Right lobe of liver (tissue), 6 donors: ENCODE measurements at regions not wholly inside any gene's neighbourhood (a gene's known extent, or its start where the extent isn't known, plus 50 kb on each side); places are given as distances from the start of the nearest gene placed in this dataset.

Experiments used
- ATAC-seq, 4 donors: fragments of 200-7000 bp; cut with Tn5 transposase; one replicate each; pipeline ENCODE4 v1.9.1; 2020; ENCODE audit warnings: mild to moderate bottlenecking in 4 of 4, moderate library complexity in 4 of 4
- DNase-seq, 3 donors: peaks; one replicate each; pipeline ENCODE4 v3.0.0-alpha.2; 2020
- H3K27ac ChIP-seq, 3 donors: fragments of 200-600 bp; one replicate each; pipeline ENCODE4 v1.8.0; 2022
- H3K27me3 ChIP-seq, 2 donors: fragments of 200-600 bp; one replicate each; pipeline ENCODE4 v1.8.0; 2022
- H3K36me3 ChIP-seq, 4 donors: fragments of 200-600 bp; sonication (generic) in 1 of 4; one replicate each; pipeline versions ENCODE4 v1.5.1 to v1.8.0; 2017 to 2022; ENCODE audit warnings: control low read depth in 1 of 4
- H3K4me1 ChIP-seq, 4 donors: fragments of 200-600 bp; sonication (generic) in 1 of 4; one replicate each; pipeline versions ENCODE4 v1.5.1 to v1.8.0; 2017 to 2022; ENCODE audit warnings: control low read depth in 1 of 4
- H3K4me3 ChIP-seq, 3 donors: fragments of 200-600 bp; one replicate each; pipeline ENCODE4 v1.8.0; 2022
- H3K9me3 ChIP-seq, 4 donors: fragments of 200-600 bp; sonication (generic) in 1 of 4; one replicate each; pipeline versions ENCODE4 v1.5.1 to v1.8.0; 2017 to 2022; ENCODE audit warnings: control low read depth in 1 of 4
- CTCF ChIP-seq, 4 donors: fragments of 200-600 bp in 3 of 4; fragments of 450-650 bp in 1 of 4; IDR thresholded peaks; one replicate each; pipeline versions ENCODE4 v1.5.1 to v1.8.0; 2016 to 2022; ENCODE audit warnings: antibody characterized with exemption in 4 of 4, mild to moderate bottlenecking in 2 of 4
- POLR2A ChIP-seq: fragments of 450-650 bp; IDR thresholded peaks from one replicate; pipeline ENCODE4 v1.6.1; 2017; ENCODE audit warnings: antibody characterized with exemption, mild to moderate bottlenecking
- WGBS: methylation state at CpG from one replicate; pipeline ENCODE4 v1.1.6; 2018; ENCODE audit warnings: low coverage, low lambda C conversion rate; ENCODE audit not compliant: insufficient coverage; ENCODE audit errors: missing lambda C conversion rate; 5-methylcytosine and 5-hydroxymethylcytosine counted together
- intact Hi-C, 2 donors: fragments of 100-400 bp; cut with DNase I; formaldehyde crosslinking; loops; one replicate each; pipeline versions ENCODE4 v1.11.2 to v1.14.1; 2022
- donor health status: DM: no; HTN: yes; CAD: no.
- donor health status: DM: no; HTN: no; CAD: no.
- donor health status: DM: no; HTN: no; CAD: no.
- donor health status: DM: no; HTN: yes; CAD: no.
- donor health status: DM: no; HTN: yes; CAD: no.

GRCh38 chr7:42494736-42495135 is 257.7 kb upstream of the GLI3 start:
- H3K4me1 ChIP-seq, result peaks cover 0 to 8% (median 0%) of the 10 kb centered on the region in 4 donors
- DNase-seq, result no peak
- TF ChIP-seq POLR2A (no peak), CTCF (IDR thresholded peaks at IDR 0.05) (no peak)

GRCh38 chr7:42494199-42494710 is 257.2 kb upstream of the GLI3 start:
- Histone ChIP-seq H3K27me3 (peaks cover 0 to 9% of the 10 kb centered on the region in 2 donors), H3K36me3 (no peaks in the 10 kb centered on the region), H3K4me3 (no peak overlapping the region), H3K27ac (no peak overlapping the region), H3K4me1 (peaks cover 0 to 8% (median 0%) of the 10 kb centered on the region in 4 donors), H3K9me3 (no peaks in the 10 kb centered on the region)
- TF ChIP-seq POLR2A (no peak), CTCF (IDR thresholded peaks at IDR 0.05) (no peak)
- ATAC-seq, result no peak
- intact Hi-C loops, result no loop called here
- DNase-seq, result no peak
- 70% methylated on average over 5 of the region's 5 CpGs for WGBS

More at GRCh38 chr7:42494736-42495135, 257.7 kb upstream of the GLI3 start:
- Histone ChIP-seq H3K36me3 (no peaks in the 10 kb centered on the region), H3K9me3 (no peaks in the 10 kb centered on the region), H3K4me3 (no peak overlapping the region), H3K27ac (no peak overlapping the region), H3K27me3 (peaks cover 0 to 9% of the 10 kb centered on the region in 2 donors)
- no peak for ATAC-seq
- 45% methylated on average over 2 of the region's 6 CpGs for WGBS
- intact Hi-C loops, result no loop called here

GRCh38 chr7:42493436-42494198 is 256.6 kb upstream of the GLI3 start:
- peak in 2 of 3 donors; percentile 53 to 57 for DNase-seq
- Histone ChIP-seq H3K27ac (no peak overlapping the region), H3K27me3 (peaks cover 0 to 6% of the 10 kb centered on the region in 2 donors), H3K9me3 (no peaks in the 10 kb centered on the region), H3K4me1 (peaks cover 0 to 8% (median 0%) of the 10 kb centered on the region in 4 donors), H3K36me3 (no peaks in the 10 kb centered on the region), H3K4me3 (peak overlapping the region; percentile 9 to 29 (median 16))
- WGBS, result 16% methylated on average over 4 of the region's 29 CpGs
- intact Hi-C loops, result no loop called here
- ATAC-seq, result peak; percentile 66 to 96 (median 74)
- TF ChIP-seq CTCF (IDR thresholded peaks at IDR 0.05) (no peak), POLR2A (no peak)

- ATAC-seq (no peak), DNase-seq (no peak)
- Histone ChIP-seq H3K4me3 (no peak overlapping the region), H3K27me3 (no peaks in the 10 kb centered on the region), H3K9me3 (no peaks in the 10 kb centered on the region), H3K27ac (no peak overlapping the region), H3K4me1 (peaks cover 0 to 8% (median 0%) of the 10 kb centered on the region in 4 donors), H3K36me3 (no peaks in the 10 kb centered on the region)
- WGBS, result 13% methylated on average over 7 of the region's 7 CpGs
- intact Hi-C loops, result no loop called here
- TF ChIP-seq CTCF (IDR thresholded peaks at IDR 0.05) (no peak), POLR2A (no peak)
Observed at GRCh38 chr7:42492920-42493319, 255.9 kb upstream of the GLI3 start.
